Stomach (tissue), 4 donors: ENCODE measurements at regions not wholly inside any gene's neighbourhood (a gene's known extent, or its start where the extent isn't known, plus 50 kb on each side); places are given as distances from the start of the nearest gene placed in this dataset.
"Not testable (repeated sequence)": the region's sequence is repeated elsewhere in the genome, so short reads cannot be mapped to it uniquely, and the experiment has no call there.

Source experiments
- CTCF ChIP-seq, 7 experiments: fragments of 450-650 bp in 4 of 7; fragments of 200-600 bp in 3 of 7; sonication (generic) in 3 of 7; IDR thresholded peaks; one replicate each; pipeline ENCODE4 v1.5.1; 2016 to 2019; ENCODE audit warnings: antibody characterized with exemption in 7 of 7, control low read depth in 2 of 7, mild to moderate bottlenecking in 1 of 7
- EP300 ChIP-seq: sonication (generic); formaldehyde crosslinking; IDR thresholded peaks from one replicate; pipeline ENCODE4 v1.6.1; 2017; ENCODE audit warnings: antibody characterized with exemption
- POLR2A ChIP-seq, 4 donors: fragments of 450-650 bp; IDR thresholded peaks; one replicate each; pipeline ENCODE4 v1.6.1; 2016; ENCODE audit warnings: antibody characterized with exemption in 4 of 4, control low read depth in 2 of 4, mild to moderate bottlenecking in 1 of 4, moderate library complexity in 1 of 4
- POLR2AphosphoS5 ChIP-seq, 3 donors: sonication (generic); formaldehyde crosslinking; IDR thresholded peaks; one replicate each; pipeline ENCODE4 v1.6.1; 2016; ENCODE audit warnings: antibody characterized with exemption in 3 of 3

- TF ChIP-seq CTCF (IDR thresholded peaks at IDR 0.05); POLR2A (IDR thresholded peaks at IDR 0.05); POLR2AphosphoS5 (IDR thresholded peaks at IDR 0.05); EP300: not testable (repeated sequence)
Observed at GRCh38 chr7:65145710-65146109, 139.2 kb upstream of the ERV3-1 start.
